GM12878 (cell line): ENCODE measurements at regions not wholly inside any gene's neighbourhood (a gene's known extent, or its start where the extent isn't known, plus 50 kb on each side); places are given as distances from the start of the nearest gene placed in this dataset.

Source experiments
- ESRRA ChIP-seq: IDR thresholded peaks from 2 replicates; pipeline ENCODE4 v1.6.1; 2012; ENCODE audit warnings: mild to moderate bottlenecking, low read length, improper control_type of control experiment
- HCFC1 ChIP-seq: fragments of 150-350 bp; IDR thresholded peaks from 2 replicates; pipeline ENCODE4 v1.6.1; 2014; ENCODE audit warnings: low read length
- NFXL1 ChIP-seq: fragments of 450-650 bp; IDR thresholded peaks from 2 replicates; pipeline ENCODE4 v1.6.1; 2017; ENCODE audit warnings: antibody characterized with exemption, mild to moderate bottlenecking, borderline replicate concordance
- RAD21 ChIP-seq: IDR thresholded peaks from 2 replicates; pipeline ENCODE4 v1.6.1; 2011; ENCODE audit warnings: mild to moderate bottlenecking, low read depth, low read length, moderate library complexity; ENCODE audit not compliant: insufficient read depth
- YY1 ChIP-seq: IDR thresholded peaks from 2 replicates; pipeline ENCODE4 v1.6.1; 2011; ENCODE audit warnings: low read depth, mild to moderate bottlenecking, low read length
- TF ChIP-seq, protein P1 (sequence below): fragments of 450-650 bp; IDR thresholded peaks from 2 replicates; pipeline ENCODE4 v1.6.1; 2017; ENCODE audit warnings: mild to moderate bottlenecking, moderate library complexity
- TF ChIP-seq, protein P2 (sequence below): IDR thresholded peaks from 2 replicates; pipeline ENCODE4 v1.6.1; 2012; ENCODE audit warnings: mild to moderate bottlenecking, low read depth, low read length

DNA sequence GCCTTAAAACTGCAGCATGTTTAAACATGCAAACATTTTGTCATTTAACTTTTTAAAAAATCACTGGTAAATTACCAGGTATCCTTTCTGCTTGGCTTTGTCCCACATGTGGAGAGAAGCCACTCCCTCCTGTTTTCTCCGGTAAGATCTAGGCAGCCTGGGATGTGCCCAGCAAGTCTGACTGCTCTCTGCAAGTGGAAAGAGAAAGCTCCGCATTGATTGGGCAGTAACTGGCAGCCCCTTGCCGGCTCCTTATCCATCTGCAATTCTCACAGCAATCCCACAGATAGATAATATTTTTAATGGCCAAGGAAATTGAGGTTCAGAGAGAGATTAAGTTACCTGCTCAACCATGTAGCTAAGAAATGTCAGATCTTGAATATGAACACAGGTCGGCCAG lies 136.1 kb downstream of the TMEM200C start (continued):
- TF ChIP-seq, protein P1, sequence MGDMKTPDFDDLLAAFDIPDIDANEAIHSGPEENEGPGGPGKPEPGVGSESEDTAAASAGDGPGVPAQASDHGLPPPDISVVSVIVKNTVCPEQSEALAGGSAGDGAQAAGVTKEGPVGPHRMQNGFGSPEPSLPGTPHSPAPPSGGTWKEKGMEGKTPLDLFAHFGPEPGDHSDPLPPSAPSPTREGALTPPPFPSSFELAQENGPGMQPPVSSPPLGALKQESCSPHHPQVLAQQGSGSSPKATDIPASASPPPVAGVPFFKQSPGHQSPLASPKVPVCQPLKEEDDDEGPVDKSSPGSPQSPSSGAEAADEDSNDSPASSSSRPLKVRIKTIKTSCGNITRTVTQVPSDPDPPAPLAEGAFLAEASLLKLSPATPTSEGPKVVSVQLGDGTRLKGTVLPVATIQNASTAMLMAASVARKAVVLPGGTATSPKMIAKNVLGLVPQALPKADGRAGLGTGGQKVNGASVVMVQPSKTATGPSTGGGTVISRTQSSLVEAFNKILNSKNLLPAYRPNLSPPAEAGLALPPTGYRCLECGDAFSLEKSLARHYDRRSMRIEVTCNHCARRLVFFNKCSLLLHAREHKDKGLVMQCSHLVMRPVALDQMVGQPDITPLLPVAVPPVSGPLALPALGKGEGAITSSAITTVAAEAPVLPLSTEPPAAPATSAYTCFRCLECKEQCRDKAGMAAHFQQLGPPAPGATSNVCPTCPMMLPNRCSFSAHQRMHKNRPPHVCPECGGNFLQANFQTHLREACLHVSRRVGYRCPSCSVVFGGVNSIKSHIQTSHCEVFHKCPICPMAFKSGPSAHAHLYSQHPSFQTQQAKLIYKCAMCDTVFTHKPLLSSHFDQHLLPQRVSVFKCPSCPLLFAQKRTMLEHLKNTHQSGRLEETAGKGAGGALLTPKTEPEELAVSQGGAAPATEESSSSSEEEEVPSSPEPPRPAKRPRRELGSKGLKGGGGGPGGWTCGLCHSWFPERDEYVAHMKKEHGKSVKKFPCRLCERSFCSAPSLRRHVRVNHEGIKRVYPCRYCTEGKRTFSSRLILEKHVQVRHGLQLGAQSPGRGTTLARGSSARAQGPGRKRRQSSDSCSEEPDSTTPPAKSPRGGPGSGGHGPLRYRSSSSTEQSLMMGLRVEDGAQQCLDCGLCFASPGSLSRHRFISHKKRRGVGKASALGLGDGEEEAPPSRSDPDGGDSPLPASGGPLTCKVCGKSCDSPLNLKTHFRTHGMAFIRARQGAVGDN, result no peak
- no peak for TF ChIP-seq RAD21
- TF ChIP-seq YY1, result no peak
- no peak for TF ChIP-seq HCFC1
- TF ChIP-seq NFXL1, result no peak
- TF ChIP-seq, protein P2, sequence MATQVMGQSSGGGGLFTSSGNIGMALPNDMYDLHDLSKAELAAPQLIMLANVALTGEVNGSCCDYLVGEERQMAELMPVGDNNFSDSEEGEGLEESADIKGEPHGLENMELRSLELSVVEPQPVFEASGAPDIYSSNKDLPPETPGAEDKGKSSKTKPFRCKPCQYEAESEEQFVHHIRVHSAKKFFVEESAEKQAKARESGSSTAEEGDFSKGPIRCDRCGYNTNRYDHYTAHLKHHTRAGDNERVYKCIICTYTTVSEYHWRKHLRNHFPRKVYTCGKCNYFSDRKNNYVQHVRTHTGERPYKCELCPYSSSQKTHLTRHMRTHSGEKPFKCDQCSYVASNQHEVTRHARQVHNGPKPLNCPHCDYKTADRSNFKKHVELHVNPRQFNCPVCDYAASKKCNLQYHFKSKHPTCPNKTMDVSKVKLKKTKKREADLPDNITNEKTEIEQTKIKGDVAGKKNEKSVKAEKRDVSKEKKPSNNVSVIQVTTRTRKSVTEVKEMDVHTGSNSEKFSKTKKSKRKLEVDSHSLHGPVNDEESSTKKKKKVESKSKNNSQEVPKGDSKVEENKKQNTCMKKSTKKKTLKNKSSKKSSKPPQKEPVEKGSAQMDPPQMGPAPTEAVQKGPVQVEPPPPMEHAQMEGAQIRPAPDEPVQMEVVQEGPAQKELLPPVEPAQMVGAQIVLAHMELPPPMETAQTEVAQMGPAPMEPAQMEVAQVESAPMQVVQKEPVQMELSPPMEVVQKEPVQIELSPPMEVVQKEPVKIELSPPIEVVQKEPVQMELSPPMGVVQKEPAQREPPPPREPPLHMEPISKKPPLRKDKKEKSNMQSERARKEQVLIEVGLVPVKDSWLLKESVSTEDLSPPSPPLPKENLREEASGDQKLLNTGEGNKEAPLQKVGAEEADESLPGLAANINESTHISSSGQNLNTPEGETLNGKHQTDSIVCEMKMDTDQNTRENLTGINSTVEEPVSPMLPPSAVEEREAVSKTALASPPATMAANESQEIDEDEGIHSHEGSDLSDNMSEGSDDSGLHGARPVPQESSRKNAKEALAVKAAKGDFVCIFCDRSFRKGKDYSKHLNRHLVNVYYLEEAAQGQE, result no peak
- no peak for TF ChIP-seq ESRRA
- TF ChIP-seq, all 136 proteins: peak for 0
